ENCODE measurements at regions not wholly inside any gene's neighbourhood (a gene's known extent, or its start where the extent isn't known, plus 50 kb on each side); places are given as distances from the start of the nearest gene placed in this dataset.

- no peak for DNase-seq (ENCODE audit: low read depth, low spot score)
These were observed 56.3 kb upstream of the SLC22A11 start for GRCh38 chr11:64499261-64500004.

GRCh38 chr11:64500176-64501013 lies 55.3 kb upstream of the SLC22A11 start:
- no peak for DNase-seq (ENCODE audit: low read depth, low spot score)

GRCh38 chr11:64501500-64502427 lies 54.0 kb upstream of the SLC22A11 start:
- DNase-seq (ENCODE audit: low read depth, low spot score) = no peak

GRCh38 chr11:64502634-64503033 lies 53.1 kb upstream of the SLC22A11 start:
- DNase-seq (ENCODE audit: low read depth, low spot score) = no peak

DNA sequence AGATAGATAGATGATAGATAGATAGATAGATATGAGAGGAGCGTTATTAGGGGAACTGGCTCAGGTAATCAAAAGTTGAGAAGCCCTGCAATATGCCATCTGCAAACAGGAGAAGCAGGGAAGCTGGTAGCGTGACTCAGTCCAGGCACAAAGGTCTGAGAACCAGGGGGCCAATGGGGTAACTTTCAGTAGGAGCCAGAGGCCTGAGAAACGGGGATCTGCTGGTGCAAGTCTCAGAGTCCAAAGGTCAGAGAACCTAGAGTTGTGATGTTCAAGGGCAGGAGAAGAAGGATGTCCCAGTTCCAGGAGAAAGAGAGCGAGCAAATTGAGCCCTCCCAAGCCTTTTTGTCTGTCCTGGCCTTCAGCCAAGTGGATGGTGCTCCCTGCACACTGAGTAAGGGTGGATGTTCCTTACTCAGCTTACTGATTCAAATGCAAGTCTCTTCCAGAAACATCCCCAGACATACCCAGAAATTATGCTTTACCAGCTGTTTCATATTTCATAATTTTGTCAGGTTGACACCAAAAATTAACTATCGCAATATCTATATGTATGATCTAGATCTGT lies 52.5 kb upstream of the SLC22A11 start:
- DNase-seq (ENCODE audit: low read depth, low spot score) = no peak

DNA sequence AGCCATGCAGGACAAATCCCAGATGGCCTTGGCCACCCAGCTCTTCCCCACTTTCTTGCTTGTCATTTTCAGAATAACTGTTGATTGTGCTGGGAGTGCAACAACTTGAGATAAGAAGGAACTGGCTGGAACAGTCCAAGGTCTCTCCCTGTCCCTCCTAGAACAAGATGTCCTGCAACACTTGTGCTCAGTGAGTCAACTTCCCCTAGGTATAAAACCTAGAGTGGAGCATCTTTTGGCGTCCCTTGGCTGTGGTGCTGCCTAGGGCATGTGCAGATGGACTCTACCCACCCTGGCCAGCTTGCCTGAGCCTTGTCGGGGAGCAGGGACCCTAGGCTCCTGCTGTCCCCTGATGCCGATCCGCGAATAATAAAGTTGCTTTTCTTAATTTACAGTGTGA lies 50.7 kb upstream of the SLC22A11 start:
- no peak for DNase-seq (ENCODE audit: low read depth, low spot score)

All from ELF-1 (cell line).